DMS53 treated with DMSO at 0.1 percent for 48 hours (cell line): ENCODE measurements at regions not wholly inside any gene's neighbourhood (a gene's known extent, or its start where the extent isn't known, plus 50 kb on each side); places are given as distances from the start of the nearest gene placed in this dataset.
"Not testable (repeated sequence)": the region's sequence is repeated elsewhere in the genome, so short reads cannot be mapped to it uniquely, and the experiment has no call there.

Experiments
- DNase-seq: peaks from one replicate; lab custom pipeline; 2025; ENCODE audit not compliant: unreplicated experiment; lab: John Stamatoyannopoulos, UW

DNA sequence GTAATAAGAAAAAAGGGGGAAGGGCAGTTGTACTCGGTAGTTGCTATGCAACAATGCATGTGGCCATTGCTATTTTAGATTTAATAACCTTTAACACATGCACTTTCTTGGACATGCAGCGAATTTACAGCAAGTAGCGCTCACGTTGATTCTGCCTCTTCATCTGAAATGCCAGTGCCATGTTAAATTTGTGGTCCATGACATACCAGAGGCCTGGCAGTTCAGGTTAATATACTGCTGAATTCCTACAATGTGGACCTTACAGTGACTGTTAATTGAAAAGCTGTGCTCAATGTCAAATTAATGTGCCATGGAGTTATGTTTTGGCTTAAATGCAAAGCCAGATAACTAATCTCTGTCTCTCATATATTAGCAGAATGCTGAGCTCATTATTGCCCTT, 699.7 kb downstream of the DOK5 start:
- DNase-seq, result no peak

DNA sequence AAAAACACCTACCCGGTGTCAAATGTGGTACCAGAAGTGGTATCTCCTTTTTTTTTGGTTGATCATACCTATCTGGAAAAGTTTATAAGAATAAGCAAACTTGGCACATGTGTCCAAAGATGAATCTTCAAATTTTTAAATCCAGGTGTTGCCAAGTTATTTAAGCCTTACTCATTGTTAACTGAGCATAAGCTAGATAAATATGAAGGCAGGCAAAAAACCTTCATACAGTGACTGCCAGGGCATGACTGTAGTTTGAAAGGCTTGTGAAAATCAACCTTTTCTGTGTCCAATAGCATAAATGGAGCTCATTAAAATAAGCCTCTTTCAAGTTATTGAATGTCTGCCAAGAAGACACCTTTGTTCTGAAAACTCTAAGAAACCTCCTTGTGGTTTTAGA, 699.2 kb downstream of the DOK5 start:
- DNase-seq, result no peak

DNA sequence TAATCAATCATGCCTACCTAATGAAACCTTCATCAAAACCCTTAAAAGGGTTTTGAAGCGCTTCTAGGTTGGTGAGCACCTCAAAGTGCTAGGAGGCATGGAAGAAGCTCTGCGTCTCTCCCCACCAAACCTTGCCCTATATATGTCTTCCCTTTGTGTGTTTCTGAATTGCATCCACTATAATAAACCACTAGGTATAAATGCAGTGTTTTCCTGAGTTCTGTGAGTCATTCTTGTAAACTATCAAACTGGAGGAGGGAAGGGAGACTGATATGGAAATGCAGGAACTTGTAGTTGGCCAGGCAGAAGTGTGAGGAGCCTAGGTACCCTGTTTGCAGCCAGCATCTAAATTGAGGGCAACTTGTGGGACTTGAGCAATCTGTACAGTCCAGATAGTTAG, 698.8 kb downstream of the DOK5 start:
- DNase-seq, result no peak

DNA sequence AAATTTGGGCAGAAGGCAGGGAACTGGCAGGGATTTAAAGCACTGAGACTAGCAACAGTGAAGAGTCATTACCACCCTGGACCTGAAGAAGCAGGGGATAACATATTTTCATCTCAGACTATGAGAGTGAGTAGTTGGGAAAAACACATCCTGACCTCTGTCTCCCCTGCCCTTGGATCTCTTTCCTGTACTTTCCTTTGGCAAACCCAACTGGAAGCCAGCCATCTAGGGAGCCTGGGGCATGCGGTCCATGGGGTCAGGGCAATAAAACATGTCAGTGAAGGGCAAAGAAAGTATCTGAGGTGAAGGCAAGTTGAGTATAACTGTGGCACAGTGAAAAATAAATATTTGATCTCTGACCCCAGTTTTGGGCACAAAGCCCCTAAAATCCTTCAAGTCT, 698.2 kb downstream of the DOK5 start:
- no peak for DNase-seq

DNA sequence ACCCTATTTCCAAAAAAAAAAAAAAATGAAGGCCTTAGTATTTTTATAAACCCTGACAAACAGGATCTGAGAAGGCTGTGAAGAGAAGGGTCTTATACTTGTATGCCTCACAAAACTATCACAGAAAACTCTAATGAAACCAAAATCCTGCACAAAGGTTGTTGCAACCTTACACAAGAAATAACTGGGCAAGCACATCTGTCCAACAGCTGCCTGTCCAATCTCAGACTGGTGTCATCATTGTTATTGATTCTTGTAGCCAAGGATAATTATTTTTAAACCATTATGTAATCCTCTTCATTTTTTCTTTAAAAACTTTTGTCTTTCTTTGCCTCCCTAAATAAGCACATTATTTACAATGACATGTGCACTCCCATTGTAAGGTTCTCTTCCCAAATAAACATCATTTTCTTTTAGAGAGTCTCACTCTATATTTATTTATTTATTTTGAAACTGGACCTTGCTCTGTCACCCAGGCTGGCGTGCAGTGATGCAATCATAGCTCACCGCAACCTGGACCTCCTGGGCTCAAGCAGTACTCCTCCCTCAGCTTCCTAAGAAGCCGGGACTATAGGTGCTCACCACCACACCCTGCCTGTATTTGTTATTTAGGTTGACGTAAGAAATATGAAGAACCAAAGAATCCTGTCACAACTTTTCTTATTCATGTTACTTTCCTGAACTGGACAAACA, 697.1 kb downstream of the DOK5 start:
- no peak for DNase-seq

DNA sequence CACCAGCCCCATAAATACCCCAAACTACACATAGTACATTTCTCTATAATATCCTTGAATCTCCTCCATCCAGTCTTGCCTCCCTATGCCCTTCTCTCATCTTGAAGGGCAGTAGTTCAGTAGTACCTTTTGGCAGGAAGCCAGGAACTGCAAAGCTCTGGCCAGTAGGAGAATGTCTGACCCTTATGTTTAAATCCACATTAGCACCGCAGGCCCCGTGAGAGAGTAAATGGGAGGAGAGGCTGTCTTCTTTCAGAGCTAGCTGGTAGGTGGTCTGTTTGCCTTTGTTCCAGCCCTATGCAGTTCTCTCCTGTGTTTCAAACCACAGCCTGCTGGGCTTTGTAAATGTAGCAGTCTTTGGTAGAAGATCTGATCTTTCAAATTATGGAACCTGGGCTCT, 690.7 kb downstream of the DOK5 start:
- no peak for DNase-seq

DNA sequence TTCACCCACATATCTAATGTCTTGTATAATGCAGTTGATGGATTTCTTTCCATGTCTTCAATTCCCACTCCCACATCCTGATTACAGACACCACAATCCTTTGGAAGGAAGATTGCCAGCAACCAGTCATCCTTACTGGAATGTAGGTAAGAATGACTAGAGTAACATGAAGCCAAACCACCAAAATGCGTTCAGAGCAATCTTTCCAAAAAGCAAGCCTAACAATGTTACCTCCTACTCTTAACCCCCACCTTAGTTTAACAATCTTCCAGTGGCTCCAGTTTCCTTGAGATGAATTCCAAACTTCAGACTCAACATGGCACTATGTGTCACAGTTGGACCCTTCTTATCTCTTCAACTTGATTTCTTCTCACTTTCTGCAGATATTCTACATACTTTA, 685.6 kb downstream of the DOK5 start:
- no peak for DNase-seq

DNA sequence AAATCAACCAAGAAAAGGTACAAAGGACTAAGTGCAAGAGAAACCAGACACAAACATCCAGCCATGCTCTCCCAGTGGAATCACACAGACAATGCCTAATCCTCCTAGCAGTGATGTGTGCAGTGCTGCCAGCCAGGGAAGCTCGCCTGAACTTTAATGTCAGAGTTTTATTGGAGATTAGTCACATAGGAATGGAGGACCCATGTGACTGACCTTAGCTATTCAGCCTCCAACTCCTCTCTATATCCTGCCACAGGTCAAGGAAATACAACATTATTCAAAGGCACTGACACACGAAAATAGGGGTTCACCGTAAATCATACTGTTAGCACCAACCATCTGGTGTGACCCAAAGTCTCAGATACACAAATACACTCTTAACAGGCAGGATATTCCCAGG, 684.6 kb downstream of the DOK5 start:
- DNase-seq, result no peak

DNA sequence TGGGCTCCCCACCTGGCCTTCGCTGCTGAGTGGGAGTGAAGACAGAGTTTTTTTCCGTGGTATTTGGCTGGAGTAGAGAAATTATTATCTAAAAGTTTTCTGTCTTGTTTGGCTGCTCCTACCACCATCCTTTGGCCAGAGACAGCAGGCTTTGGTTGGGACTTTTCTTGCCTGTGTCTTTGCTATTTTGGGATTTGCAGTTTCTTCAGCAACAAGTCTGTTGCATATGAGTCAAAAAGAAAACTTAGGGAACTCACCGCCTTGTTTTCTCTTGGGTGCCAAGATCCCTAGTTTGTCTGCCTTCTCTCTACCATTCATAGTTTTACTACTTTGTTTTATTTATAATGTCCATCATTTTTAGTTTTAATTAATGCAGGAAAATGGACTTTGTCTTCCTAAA, 683.8 kb downstream of the DOK5 start:
- no peak for DNase-seq

DNA sequence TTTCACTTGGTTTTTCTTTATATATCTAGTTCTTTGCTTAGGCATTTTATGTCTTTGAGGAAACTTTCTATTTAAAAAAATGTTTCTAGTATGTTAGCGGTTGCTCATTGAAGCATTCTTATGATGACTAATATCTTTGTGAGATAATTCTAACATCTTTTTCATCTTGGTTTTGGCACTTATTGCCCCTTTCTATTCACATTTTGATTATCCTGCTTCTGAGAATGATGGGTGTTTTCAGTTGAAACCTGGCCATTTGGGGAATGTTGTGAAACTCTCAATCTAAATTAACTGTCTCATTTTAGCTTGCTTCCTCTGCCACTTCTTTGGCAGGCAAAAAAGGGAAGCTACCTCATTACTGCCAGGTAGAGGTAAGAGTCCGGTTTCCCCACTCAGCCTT, 683.1 kb downstream of the DOK5 start:
- DNase-seq, result no peak

DNA sequence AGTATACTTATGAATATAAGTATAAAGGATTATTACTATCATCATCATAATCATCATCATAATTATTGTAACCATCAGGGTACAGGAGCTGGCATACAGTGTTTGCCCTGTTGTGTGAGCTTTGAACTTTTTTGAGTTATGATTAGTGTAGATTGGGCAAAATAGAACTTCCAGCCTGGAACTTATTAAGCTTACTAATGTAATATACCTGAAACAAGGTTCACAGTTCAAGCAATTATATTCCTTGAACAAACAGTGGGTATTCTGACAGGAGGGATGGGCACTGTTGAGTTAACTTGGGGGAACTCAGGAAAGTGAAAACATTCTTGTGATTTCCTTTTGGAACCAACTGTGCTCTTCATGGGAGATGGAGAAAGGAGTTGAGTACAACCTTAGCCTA, 680.0 kb downstream of the DOK5 start:
- no peak for DNase-seq

DNA sequence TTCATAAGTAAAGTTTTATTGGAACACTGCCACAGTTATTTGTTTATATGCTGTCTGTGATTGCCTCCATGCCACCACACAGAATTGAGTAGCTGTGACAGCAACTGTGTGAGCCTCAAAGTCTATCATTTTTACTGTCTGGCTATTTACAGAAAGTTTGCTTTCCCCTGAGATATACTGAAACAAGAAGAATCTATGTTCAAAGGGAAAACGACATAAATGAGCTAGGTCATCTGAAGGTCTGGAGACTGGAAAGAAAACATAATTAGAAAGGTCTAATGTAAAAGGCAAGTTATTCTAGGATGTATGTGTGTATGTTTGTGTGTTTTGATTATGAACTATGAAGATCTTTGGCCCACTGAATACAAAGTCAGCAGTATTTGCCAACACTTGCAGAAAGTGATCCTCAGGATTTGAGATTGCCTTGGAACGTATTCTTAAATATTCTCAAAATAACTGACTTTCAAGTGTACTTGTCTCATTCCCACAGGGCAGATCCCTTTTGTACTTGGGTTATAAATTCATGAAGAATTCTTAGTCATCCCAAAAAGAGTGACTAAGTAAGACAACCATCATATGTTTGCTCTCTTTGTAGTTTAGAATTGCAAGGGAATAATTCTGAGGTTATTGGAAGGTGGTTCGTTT, 677.7 kb downstream of the DOK5 start:
- no peak for DNase-seq

DNA sequence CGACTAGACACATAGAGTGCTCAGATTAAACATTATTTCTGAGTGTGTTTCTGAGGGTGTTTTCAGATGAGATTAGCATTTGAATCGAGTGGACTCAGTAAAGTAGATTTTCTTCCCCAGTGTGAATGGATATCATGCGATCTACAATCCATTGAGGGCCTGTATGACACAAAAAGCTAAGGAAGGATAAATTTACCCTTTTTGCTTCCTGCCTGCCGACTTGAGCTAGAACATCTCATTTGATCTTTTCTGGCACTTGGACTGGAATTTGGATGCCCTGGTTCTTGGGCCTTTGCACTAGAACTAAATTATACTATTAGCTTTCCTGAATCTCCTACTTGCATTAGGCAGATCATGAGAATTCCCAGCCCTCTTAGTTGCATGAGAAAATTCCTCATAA, 675.8 kb downstream of the DOK5 start:
- DNase-seq, result no peak

DNA sequence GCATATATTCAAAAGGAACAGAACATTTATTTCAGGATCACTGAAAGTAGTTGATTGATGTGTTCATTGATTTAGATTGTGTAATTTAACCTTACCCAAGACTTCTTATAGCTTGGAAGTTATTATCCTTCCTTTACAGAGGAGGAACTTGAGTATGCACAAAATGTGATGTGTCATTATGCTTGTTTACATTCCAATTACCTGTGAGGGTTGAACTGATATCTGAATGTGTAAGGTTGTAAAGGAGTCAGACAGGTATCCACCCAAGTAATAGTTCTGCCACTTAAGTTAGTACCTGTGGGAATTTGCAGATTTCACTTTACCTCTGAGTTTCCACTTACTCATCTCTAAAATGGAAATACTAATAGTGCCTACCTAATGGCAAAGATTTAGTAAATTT, 668.2 kb downstream of the DOK5 start:
- no peak for DNase-seq

DNA sequence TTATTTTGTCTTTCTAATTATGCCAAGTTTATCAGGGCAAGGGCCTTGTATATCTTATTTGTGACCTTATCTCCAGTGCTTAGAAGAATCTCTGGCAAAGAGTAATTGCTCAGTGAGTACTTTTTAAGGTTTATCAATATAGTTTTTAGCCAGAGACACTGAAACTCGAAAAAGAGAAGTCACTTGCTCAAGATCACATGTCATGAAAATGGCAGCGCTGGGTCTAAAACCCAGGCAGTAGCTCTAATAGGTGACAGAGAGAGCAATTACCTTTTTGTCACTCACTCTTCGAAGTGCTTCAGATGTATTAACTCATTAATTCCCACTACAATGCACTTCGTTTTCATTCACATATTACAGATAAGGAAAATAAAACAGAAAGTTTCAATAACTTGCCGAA, 667.5 kb downstream of the DOK5 start:
- DNase-seq, result no peak

DNA sequence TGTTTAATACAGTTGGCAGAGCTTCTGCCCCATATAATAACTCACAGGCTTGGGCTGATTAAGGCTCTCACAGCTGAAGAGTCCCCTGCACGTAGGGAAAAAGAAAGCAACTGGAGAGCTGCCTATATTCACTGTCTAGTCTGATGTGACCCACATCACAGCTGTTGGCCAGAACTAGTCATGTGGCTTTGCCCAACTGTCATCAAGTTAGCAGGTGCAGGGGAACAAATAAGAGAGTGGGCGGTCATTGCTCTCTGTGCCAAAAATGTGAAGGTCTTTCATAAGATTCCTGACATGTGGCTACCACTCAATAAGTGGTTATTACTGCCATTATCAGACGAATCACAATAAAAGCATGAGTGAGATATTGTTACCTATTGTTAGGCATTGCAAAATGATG, 665.2 kb downstream of the DOK5 start:
- DNase-seq, result no peak

DNA sequence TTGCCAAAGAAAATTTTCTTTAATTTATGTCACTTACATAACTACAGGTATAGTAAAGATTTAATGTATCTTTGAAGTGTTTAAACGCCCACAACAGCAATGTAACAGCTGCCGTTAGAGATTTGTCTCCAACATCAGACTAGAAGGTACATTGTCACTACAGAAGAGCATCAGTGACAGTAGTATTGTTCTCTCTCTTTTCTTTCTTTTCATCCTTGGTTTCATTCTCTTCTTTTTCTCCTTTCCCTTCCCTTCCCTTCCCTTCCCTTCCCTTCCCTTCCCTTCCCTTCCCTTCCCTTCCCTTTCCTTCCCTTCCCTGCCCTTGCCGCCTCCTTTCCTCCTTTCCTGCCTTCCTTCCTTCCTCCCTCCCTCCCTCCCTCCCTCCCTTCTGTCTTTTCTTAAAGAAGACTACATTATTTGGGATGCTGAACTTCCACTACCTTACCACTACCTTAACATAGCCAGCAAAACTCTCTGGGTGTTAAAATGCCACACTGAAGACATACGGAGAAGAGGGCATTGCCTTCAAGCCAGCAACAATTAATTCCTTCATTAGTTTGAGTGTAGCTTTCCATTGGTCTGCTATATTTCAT, 663.9 kb downstream of the DOK5 start:
- no peak for DNase-seq

DNA sequence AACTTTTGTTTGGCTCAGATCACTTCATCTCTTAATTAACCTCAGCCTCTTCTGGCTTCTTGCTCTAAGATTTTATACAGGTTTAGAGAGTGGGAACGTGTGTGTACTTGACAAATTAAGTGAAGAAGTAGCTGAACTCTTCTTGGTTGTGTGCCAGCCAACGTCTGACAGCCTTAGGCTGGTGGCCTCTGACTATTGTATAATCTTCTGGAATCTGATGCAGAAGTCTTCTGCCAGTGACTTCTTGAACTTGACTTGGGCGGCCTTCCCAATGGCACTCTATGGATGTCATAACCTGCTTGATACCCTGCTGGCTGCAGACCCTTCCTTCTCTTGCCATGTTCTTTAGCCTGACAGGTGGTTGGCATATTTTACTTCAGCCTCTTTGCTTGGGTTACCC, 660.5 kb downstream of the DOK5 start:
- DNase-seq, result no peak

DNA sequence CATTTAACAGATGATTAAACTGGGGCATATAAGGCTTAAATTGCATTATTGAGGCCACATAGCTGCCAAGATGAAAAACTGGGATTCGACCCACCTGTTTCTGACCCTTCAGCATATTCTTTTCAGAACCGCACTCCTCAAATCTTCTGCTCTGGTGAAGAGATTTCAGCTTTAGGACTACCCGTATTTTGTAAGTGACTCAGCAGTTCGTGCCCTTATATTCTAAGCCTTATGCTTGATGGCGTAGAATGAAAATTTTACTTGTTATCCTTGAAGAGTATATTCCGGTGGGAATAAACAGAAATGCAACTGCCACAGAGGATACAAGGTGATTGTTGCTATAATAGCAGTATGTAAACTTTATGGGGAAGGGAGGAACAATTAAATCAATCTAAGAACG, 657.1 kb downstream of the DOK5 start:
- DNase-seq, result no peak

DNA sequence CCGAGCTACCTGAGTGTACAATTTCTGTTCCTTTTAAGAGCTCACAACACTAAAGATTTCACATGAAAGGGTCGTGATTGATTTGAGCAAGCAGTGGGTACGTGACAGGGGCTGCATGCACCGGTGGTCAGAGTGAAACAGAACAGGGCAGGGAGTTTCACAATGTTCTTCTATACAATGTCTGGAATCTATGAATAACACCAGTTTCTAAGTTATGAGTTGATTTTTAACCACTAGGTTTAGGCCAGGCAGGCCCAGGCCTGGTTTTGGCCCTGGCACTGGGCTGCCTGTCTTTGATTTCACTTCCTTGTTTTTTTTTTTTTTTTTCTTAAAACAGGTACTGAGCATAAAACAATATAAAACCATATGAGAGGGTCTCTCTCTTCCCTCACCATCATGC, 642.2 kb downstream of the DOK5 start:
- DNase-seq, result not testable (repeated sequence)

DNA sequence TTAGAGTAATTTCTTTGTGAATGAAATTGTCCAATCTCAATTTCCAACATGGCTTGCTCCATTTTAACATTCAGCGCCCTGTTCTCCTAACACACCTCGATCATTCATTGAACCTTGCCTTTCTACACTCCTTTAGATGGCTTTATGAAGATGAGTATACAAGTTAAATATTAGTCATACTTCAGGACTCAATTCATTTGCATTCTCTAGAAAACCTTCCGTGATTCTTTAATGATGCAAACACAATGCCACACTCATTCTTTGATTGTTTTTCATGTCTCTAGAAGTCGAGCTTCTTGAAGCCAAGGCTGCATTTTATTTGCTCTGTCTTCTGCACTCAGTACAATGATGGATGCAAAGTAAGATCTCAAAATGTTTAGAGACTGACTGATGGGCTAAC, 641.2 kb downstream of the DOK5 start:
- DNase-seq, result no peak

DNA sequence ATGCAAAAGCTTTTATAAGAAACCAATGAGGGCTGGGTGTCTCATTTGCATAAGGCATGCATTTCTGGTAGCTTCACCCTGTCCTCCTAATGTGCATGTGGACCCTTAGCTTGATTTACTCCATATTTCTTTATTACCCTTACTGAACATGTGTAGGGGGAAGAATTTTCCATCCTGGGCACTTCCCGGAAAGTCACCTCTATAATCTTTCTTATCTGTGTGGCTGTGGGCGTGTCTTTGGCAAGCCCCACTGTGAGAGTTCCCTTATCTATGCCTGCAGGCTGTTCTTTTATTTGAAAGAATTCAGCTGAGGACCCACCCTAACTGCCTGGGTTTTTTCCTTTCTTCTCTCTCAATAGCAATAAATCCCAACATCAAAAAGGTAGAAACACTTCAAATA, 627.8 kb downstream of the DOK5 start:
- DNase-seq, result no peak

DNA sequence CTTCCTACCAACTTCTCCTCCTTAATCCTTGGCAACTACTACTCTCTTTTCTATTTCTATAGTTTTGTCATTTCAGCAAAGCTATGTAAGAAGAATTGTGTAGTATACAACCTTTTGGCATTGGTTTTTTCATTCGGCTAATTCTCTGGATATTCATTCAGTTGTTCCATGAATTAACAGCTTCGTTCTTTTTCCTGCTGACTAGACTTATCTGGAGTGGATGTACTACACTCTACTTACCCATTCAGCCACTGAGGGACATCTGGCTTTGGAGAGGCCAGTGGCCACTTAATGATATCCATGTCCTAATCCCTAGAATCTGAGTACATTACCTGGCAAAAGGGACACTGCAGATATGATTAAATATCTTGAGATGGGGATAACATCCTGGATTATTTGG, 623.9 kb downstream of the DOK5 start:
- no peak for DNase-seq
